K562 (cell line): ENCODE measurements at regions not wholly inside any gene's neighbourhood (a gene's known extent, or its start where the extent isn't known, plus 50 kb on each side); places are given as distances from the start of the nearest gene placed in this dataset.

Experiments
- ATAC-seq: fragments of 200-7000 bp; cut with Tn5 transposase; 3 replicates; pipeline ENCODE4 v1.9.1; 2020; ENCODE audit warnings: moderate library complexity
- BruUV-seq: library from RNA; stranded (reverse); fragments of 400-500 nt; replicated peaks from 2 replicates; lab custom pipeline; 2021; lab: Mats Ljungman, UMichigan
- CTCF ChIA-PET: fragments of 300-600 bp; formaldehyde crosslinking; extraction: SDS; loops from one replicate; lab custom pipeline; 2021; ENCODE audit warnings: low intra/inter-chr PET ratio; lab: Yijun Ruan, JAX
- POLR2A ChIA-PET: fragments of 300-600, 350-650 bp; sonication (Branson Sonifier 250); formaldehyde crosslinking; extraction: SDS; loops from one replicate; lab custom pipeline; 2021; ENCODE audit warnings: antibody characterized with exemption, inconsistent platforms; lab: Yijun Ruan, JAX
- DNase-seq, 4 experiments: peaks; one replicate each; pipeline versions ENCODE4 v3.0.0 to v3.0.0-alpha.2; 2011 to 2018; ENCODE audit warnings: low spot score in 3 of 4, mixed read lengths in 3 of 4; ENCODE audit errors: extremely low read depth in 1 of 4
- FAIRE-seq: peaks from 2 replicates; lab custom pipeline; 2011; peaks lifted over from hg19 to GRCh38; lab: Jason Lieb, UNC
- H2AFZ ChIP-seq: 2 replicates; pipeline ENCODE4 v1.6.0; 2011; ENCODE audit warnings: low read depth, low read length, control low read depth, inconsistent platforms
- H3K27ac ChIP-seq: fragments of 200-600 bp; 3 replicates; pipeline ENCODE4 v1.8.0; 2011; ENCODE audit warnings: low read depth, mild to moderate bottlenecking, control low read depth, inconsistent platforms, low read length, moderate library complexity, mixed read lengths; ENCODE audit errors: extremely low read depth
- H3K27me3 ChIP-seq, 2 experiments: fragments of 300-600 bp in 1 of 2; 2 replicates in 1 of 2; 3 replicates in 1 of 2; pipeline versions ENCODE4 v1.6.0 to v1.8.0; 2011; ENCODE audit warnings: inconsistent platforms in 2 of 2, low read length in 2 of 2, mild to moderate bottlenecking in 1 of 2, mixed read lengths in 1 of 2, moderate library complexity in 1 of 2; ENCODE audit not compliant: control insufficient read depth in 2 of 2, insufficient read depth in 2 of 2
- H3K36me3 ChIP-seq: fragments of 300-600 bp; 3 replicates; pipeline ENCODE4 v1.8.0; 2011; ENCODE audit warnings: mild to moderate bottlenecking, low read length, inconsistent platforms; ENCODE audit not compliant: control insufficient read depth, insufficient read depth
- H3K4me1 ChIP-seq, 2 experiments: fragments of 200-600 bp in 1 of 2; replicated peaks in 1 of 2; 2 replicates in 1 of 2; 3 replicates in 1 of 2; pipeline versions ENCODE4 v1.5.1 to v1.8.0; 2011; ENCODE audit warnings: inconsistent platforms in 2 of 2, low read length in 2 of 2, mild to moderate bottlenecking in 1 of 2, mixed read lengths in 1 of 2, moderate library complexity in 1 of 2; ENCODE audit not compliant: control insufficient read depth in 2 of 2, insufficient read depth in 2 of 2
- H3K4me2 ChIP-seq: 2 replicates; pipeline ENCODE4 v1.6.1; 2011; ENCODE audit warnings: low read length, control low read depth, inconsistent platforms, mixed read lengths; ENCODE audit not compliant: insufficient read depth
- H3K4me3 ChIP-seq: fragments of 200-600 bp; sonication (generic), shearing (Covaris generic); 2 replicates; pipeline ENCODE4 v1.5.1; 2016; ENCODE audit warnings: control low read depth, inconsistent platforms
- H3K79me2 ChIP-seq: fragments of 200-600 bp; 3 replicates; pipeline ENCODE4 v1.8.0; 2011; ENCODE audit warnings: low read length, inconsistent platforms; ENCODE audit not compliant: control insufficient read depth, insufficient read depth
- H3K9ac ChIP-seq, 2 experiments: 2 replicates each; pipeline versions ENCODE4 v1.6.0 to v1.6.1; 2011; ENCODE audit warnings: low read depth in 2 of 2, low read length in 2 of 2, control low read depth in 1 of 2, inconsistent platforms in 1 of 2, mild to moderate bottlenecking in 1 of 2, mixed read lengths in 1 of 2; ENCODE audit not compliant: insufficient read depth in 1 of 2
- H3K9me1 ChIP-seq: one replicate; pipeline ENCODE4 v1.6.0; 2011; ENCODE audit warnings: inconsistent platforms, mild to moderate bottlenecking, low read length, moderate library complexity; ENCODE audit not compliant: control insufficient read depth, insufficient read depth
- H3K9me3 ChIP-seq: replicated peaks from 2 replicates; pipeline ENCODE4 v1.5.1; 2011; ENCODE audit warnings: low read depth, low read length, inconsistent platforms; ENCODE audit not compliant: control insufficient read depth, insufficient read depth
- H4K20me1 ChIP-seq: replicated peaks from 2 replicates; pipeline ENCODE4 v1.6.1; 2011; ENCODE audit warnings: low read length, inconsistent platforms, mixed read lengths; ENCODE audit not compliant: control insufficient read depth, insufficient read depth
- ESRRA ChIP-seq: fragments of 450-650 bp; IDR thresholded peaks from 2 replicates; pipeline ENCODE4 v1.6.1; 2014; ENCODE audit warnings: low read depth, mild to moderate bottlenecking, moderate library complexity, borderline replicate concordance
- HES1 ChIP-seq: fragments of 450-650 bp; IDR thresholded peaks from 2 replicates; pipeline ENCODE4 v1.6.1; 2016; ENCODE audit warnings: low read depth, mild to moderate bottlenecking, moderate library complexity
- MTA3 ChIP-seq: fragments of 450-650 bp; formaldehyde crosslinking; IDR thresholded peaks from 2 replicates; pipeline ENCODE4 v1.6.1; 2017; ENCODE audit warnings: mild to moderate bottlenecking, borderline replicate concordance
- POLR2AphosphoS2 ChIP-seq: IDR thresholded peaks from 2 replicates; pipeline ENCODE4 v1.6.1; 2012; ENCODE audit warnings: low read length, improper control_type of control experiment
- SMAD3 ChIP-seq: fragments of 450-650 bp; formaldehyde crosslinking; conservative IDR thresholded peaks from 2 replicates; pipeline ENCODE4 v1.4.0; 2020; ENCODE audit warnings: mild to moderate bottlenecking
- TRIM25 ChIP-seq: fragments of 450-650 bp; IDR thresholded peaks from 2 replicates; pipeline ENCODE4 v1.7.0; 2016; ENCODE audit warnings: borderline replicate concordance
- ZNF780A ChIP-seq: fragments of 250-450 bp; sonication (Bioruptor Pico); IDR thresholded peaks from 2 replicates; pipeline ENCODE4 v1.5.0; 2021; ENCODE audit warnings: mild to moderate bottlenecking
- WGBS: fragments of 100-300 bp; shearing (Covaris generic); methylation state at CpG from one replicate; pipeline ENCODE4 v1.1.6; 2016; ENCODE audit warnings: low coverage, mixed read lengths; ENCODE audit not compliant: insufficient coverage; ENCODE audit errors: missing lambda C conversion rate; 5-methylcytosine and 5-hydroxymethylcytosine counted together
- in situ Hi-C: fragments of 300-500 bp; cut with MboI; formaldehyde crosslinking; loops from 4 replicates; pipeline ENCODE4 v1.15.0; 2018; ENCODE audit warnings: inconsistent platforms, mixed read lengths
- intact Hi-C: fragments of 100-400 bp; cut with micrococcal nuclease; formaldehyde crosslinking; loops from 2 replicates; pipeline ENCODE4 v1.14.2; 2022
- TF ChIP-seq, protein P1 (sequence below), 3 experiments: fragments of 200-800 bp in 1 of 3; sonication (Bioruptor generic) in 1 of 3; sonication (generic) in 1 of 3; formaldehyde crosslinking in 1 of 3; IDR thresholded peaks; 2 replicates each; pipeline versions ENCODE4 v1.6.1 to v1.8.0; 2016 to 2022; ENCODE audit warnings: mild to moderate bottlenecking in 2 of 3, missing compliant biosample characterization in 2 of 3, missing genetic modification characterization in 2 of 3, missing genetic modification reagents in 1 of 3
- TF ChIP-seq, protein P2 (sequence below): fragments of 450-650 bp; IDR thresholded peaks from 2 replicates; pipeline ENCODE4 v1.7.1; 2018; ENCODE audit warnings: mild to moderate bottlenecking, low read depth; ENCODE audit not compliant: partially characterized antibody

DNA sequence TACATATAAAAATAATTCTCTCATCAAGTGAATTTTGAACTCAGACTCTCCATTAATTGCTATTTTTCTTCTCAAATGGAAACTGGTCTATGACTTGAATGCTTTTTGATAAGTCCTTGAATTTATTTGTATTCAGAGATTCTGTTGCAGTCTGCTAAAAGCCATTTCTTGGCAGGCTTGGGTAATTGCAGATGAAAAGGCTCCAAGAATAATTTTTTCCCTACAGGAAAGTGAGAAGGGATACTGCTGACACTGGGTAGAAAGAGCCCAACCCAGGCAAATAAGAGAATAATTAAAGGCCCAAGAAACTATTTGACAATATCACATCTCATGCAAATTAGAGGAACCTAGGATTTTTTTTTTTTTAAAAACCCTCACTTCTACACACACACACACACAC, 246.5 kb upstream of the DDI1 start:
- FAIRE-seq (no peak), DNase-seq (no peak), ATAC-seq (no peak)
- in situ Hi-C loops = no loop called here
- BruUV-seq = no TSS peak
- POLR2A ChIA-PET = no interaction called here
- Histone ChIP-seq H3K9ac (no peak overlapping the region), H3K9me3 (no peaks in the 10 kb centered on the region), H3K4me1 (no peaks in the 10 kb centered on the region), H3K4me2 (no peak overlapping the region), H2AFZ (no peak overlapping the region), H3K27me3 (no peaks in the 10 kb centered on the region), H3K4me3 (no peak overlapping the region), H3K36me3 (no peaks in the 10 kb centered on the region), H3K79me2 (no peaks in the 10 kb centered on the region), H4K20me1 (no peaks in the 10 kb centered on the region), H3K27ac (no peak overlapping the region), H3K9me1 (no peaks in the 10 kb centered on the region)
- CTCF ChIA-PET = no interaction called here
- TF ChIP-seq, protein P1, sequence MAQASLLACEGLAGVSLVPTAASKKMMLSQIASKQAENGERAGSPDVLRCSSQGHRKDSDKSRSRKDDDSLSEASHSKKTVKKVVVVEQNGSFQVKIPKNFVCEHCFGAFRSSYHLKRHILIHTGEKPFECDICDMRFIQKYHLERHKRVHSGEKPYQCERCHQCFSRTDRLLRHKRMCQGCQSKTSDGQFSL (CRISPR knock-in tag; IDR thresholded peaks at IDR 0.05) = no peak
- TF ChIP-seq, protein P1 (tag; IDR thresholded peaks at IDR 0.05) = no peak
- no peak for TF ChIP-seq POLR2AphosphoS2
- intact Hi-C loops = no loop called here

DNA sequence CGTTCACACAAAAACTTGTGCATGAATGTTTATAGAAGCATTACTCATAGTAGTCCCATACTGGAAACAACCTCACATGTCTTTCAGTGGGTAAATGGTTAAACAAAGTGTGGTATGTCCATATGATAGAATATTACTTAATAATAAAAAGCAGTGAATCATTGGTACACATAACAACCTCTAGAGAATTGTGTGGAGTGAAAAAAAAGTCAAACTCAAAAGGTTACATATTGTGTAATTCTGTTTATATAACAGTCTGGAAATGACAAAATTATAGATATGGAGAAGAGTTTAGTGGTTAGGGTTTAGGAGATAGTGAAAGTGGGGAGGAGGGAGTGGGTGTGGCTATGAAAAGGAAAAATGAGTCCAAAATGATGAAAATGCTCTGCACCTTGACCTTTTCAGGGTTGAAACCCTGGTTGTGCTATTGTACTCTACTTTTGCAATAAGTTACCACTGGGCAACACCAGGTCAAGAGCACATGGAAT, 243.4 kb upstream of the DDI1 start:
- Histone ChIP-seq H3K79me2 (no peaks in the 10 kb centered on the region), H3K4me3 (no peak overlapping the region), H3K9me3 (no peaks in the 10 kb centered on the region), H3K4me2 (no peak overlapping the region), H3K9me1 (no peaks in the 10 kb centered on the region), H3K36me3 (no peaks in the 10 kb centered on the region), H4K20me1 (no peaks in the 10 kb centered on the region), H3K27ac (no peak overlapping the region), H3K27me3 (no peaks in the 10 kb centered on the region), H3K4me1 (no peaks in the 10 kb centered on the region), H2AFZ (no peak overlapping the region), H3K9ac (no peak overlapping the region)
- ChIA-PET POLR2A (no interaction called here), CTCF (no interaction called here)
- DNase-seq = no peak
- no peak for ATAC-seq
- FAIRE-seq = no peak
- BruUV-seq = no TSS peak
- 0% methylated on average over 1 of the region's 1 CpG for WGBS
- in situ Hi-C loops (no loop called here), intact Hi-C loops (no loop called here)
- TF ChIP-seq MTA3 (no peak), TRIM25 (no peak), SMAD3 (CRISPR knock-in tag) (no peak), ZNF780A (CRISPR knock-in tag) (no peak), ESRRA (no peak), HES1 (no peak)
- TF ChIP-seq, protein P2, sequence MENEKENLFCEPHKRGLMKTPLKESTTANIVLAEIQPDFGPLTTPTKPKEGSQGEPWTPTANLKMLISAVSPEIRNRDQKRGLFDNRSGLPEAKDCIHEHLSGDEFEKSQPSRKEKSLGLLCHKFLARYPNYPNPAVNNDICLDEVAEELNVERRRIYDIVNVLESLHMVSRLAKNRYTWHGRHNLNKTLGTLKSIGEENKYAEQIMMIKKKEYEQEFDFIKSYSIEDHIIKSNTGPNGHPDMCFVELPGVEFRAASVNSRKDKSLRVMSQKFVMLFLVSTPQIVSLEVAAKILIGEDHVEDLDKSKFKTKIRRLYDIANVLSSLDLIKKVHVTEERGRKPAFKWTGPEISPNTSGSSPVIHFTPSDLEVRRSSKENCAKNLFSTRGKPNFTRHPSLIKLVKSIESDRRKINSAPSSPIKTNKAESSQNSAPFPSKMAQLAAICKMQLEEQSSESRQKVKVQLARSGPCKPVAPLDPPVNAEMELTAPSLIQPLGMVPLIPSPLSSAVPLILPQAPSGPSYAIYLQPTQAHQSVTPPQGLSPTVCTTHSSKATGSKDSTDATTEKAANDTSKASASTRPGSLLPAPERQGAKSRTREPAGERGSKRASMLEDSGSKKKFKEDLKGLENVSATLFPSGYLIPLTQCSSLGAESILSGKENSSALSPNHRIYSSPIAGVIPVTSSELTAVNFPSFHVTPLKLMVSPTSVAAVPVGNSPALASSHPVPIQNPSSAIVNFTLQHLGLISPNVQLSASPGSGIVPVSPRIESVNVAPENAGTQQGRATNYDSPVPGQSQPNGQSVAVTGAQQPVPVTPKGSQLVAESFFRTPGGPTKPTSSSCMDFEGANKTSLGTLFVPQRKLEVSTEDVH = no peak
